SK-N-SH (cell line): ENCODE measurements at regions not wholly inside any gene's neighbourhood (a gene's known extent, or its start where the extent isn't known, plus 50 kb on each side); places are given as distances from the start of the nearest gene placed in this dataset.

ENCODE experiments used
- CTCF ChIA-PET: fragments of 300-600, 350-600 bp; formaldehyde crosslinking; extraction: SDS; loops from one replicate; lab custom pipeline; 2021; lab: Yijun Ruan, JAX
- POLR2A ChIA-PET: fragments of 350-600 bp; sonication (Branson Sonifier 250); formaldehyde crosslinking; extraction: SDS; loops from one replicate; lab custom pipeline; 2020; ENCODE audit warnings: antibody characterized with exemption, inconsistent platforms; lab: Yijun Ruan, JAX
- DNase-seq: peaks from one replicate; pipeline ENCODE4 v3.0.0; 2012
- H2AFZ ChIP-seq: fragments of 200-600 bp; sonication (generic); 2 replicates; pipeline ENCODE4 v1.8.1; 2016; ENCODE audit warnings: antibody characterized with exemption, mild to moderate bottlenecking, low read depth
- H3F3A ChIP-seq: fragments of 200-600 bp; sonication (generic); replicated peaks from 2 replicates; pipeline ENCODE3; 2016; ENCODE audit warnings: antibody characterized with exemption, mild to moderate bottlenecking; ENCODE audit not compliant: insufficient read depth
- H3K27ac ChIP-seq, 2 experiments: fragments of 200-500 bp in 1 of 2; fragments of 200-600 bp in 1 of 2; sonication (Bioruptor generic) in 1 of 2; sonication (generic), shearing (Covaris generic) in 1 of 2; 2 replicates each; pipeline versions ENCODE4 v1.5.1 to v1.6.1; 2014 to 2016; ENCODE audit warnings: low read depth in 2 of 2, inconsistent platforms in 1 of 2, low read length in 1 of 2, mild to moderate bottlenecking in 1 of 2, mixed read lengths in 1 of 2
- H3K27me3 ChIP-seq: fragments of 200-600 bp; sonication (generic), shearing (Covaris generic); 2 replicates; pipeline ENCODE4 v1.6.1; 2016; ENCODE audit warnings: mixed run types; ENCODE audit not compliant: insufficient read depth
- H3K36me3 ChIP-seq, 2 experiments: fragments of 200-500 bp in 1 of 2; fragments of 200-600 bp in 1 of 2; sonication (Bioruptor generic) in 1 of 2; sonication (generic) in 1 of 2; replicated peaks in 1 of 2; 2 replicates each; pipeline versions ENCODE3 to v1.5.1; 2014 to 2016; ENCODE audit warnings: low read length in 1 of 2, mild to moderate bottlenecking in 1 of 2; ENCODE audit not compliant: insufficient read depth in 2 of 2, control insufficient read depth in 1 of 2
- H3K4me1 ChIP-seq, 2 experiments: fragments of 200-500 bp in 1 of 2; fragments of 200-600 bp in 1 of 2; sonication (Bioruptor generic) in 1 of 2; sonication (generic), shearing (Covaris generic) in 1 of 2; 2 replicates each; pipeline versions ENCODE4 v1.5.1 to v1.6.1; 2014 to 2016; ENCODE audit warnings: low read depth in 1 of 2, low read length in 1 of 2, mixed run types in 1 of 2; ENCODE audit not compliant: insufficient read depth in 2 of 2, control insufficient read depth in 1 of 2
- H3K4me2 ChIP-seq: fragments of 200-600 bp; sonication (generic), shearing (Covaris generic); 2 replicates; pipeline ENCODE4 v1.6.1; 2017; ENCODE audit warnings: mixed run types
- H3K4me3 ChIP-seq, 2 experiments: fragments of 200-500 bp in 1 of 2; fragments of 200-600 bp in 1 of 2; sonication (Bioruptor generic) in 1 of 2; sonication (generic), shearing (Covaris generic) in 1 of 2; 2 replicates each; pipeline versions ENCODE4 v1.5.1 to v1.8.1; 2014 to 2016; ENCODE audit warnings: low read depth in 2 of 2, inconsistent platforms in 1 of 2, low read length in 1 of 2, mild to moderate bottlenecking in 1 of 2, mixed read lengths in 1 of 2, moderate library complexity in 1 of 2
- H3K79me2 ChIP-seq: fragments of 200-600 bp; sonication (generic); 2 replicates; pipeline ENCODE4 v1.8.1; 2017; ENCODE audit warnings: mild to moderate bottlenecking; ENCODE audit not compliant: insufficient read depth
- H3K9ac ChIP-seq: fragments of 200-600 bp; sonication (generic); 2 replicates; pipeline ENCODE4 v1.6.1; 2017; ENCODE audit warnings: mixed run types
- H3K9me2 ChIP-seq: fragments of 200-600 bp; sonication (generic); 2 replicates; pipeline ENCODE4 v1.6.1; 2017; ENCODE audit warnings: mixed run types
- H3K9me3 ChIP-seq: fragments of 200-600 bp; sonication (generic); 2 replicates; pipeline ENCODE4 v1.6.1; 2017; ENCODE audit warnings: mixed run types, mild to moderate bottlenecking, moderate library complexity
- H4K20me1 ChIP-seq: fragments of 200-600 bp; sonication (generic); 2 replicates; pipeline ENCODE4 v1.6.1; 2017; ENCODE audit warnings: mild to moderate bottlenecking, mixed run types; ENCODE audit not compliant: insufficient read depth
- FOSL2 ChIP-seq: IDR thresholded peaks from 2 replicates; pipeline ENCODE4 v1.4.0; 2012; ENCODE audit warnings: low read depth, mild to moderate bottlenecking, moderate library complexity, borderline replicate concordance
- FOXJ3 ChIP-seq: sonication (generic); formaldehyde crosslinking; IDR thresholded peaks from 2 replicates; pipeline ENCODE4 v1.5.1; 2020; ENCODE audit warnings: mild to moderate bottlenecking, missing genetic modification reagents
- FOXM1 ChIP-seq: IDR thresholded peaks from 2 replicates; pipeline ENCODE4 v1.4.0; 2012; ENCODE audit warnings: low read depth, mild to moderate bottlenecking
- IRF3 ChIP-seq: fragments of 150-350 bp; IDR thresholded peaks from 2 replicates; pipeline ENCODE4 v1.6.1; 2016; ENCODE audit warnings: mild to moderate bottlenecking, low read depth, low read length
- JUND ChIP-seq: IDR thresholded peaks from 2 replicates; pipeline ENCODE4 v1.4.0; 2012
- MXI1 ChIP-seq: IDR thresholded peaks from 2 replicates; pipeline ENCODE4 v1.6.1; 2012; ENCODE audit warnings: mild to moderate bottlenecking, low read depth, low read length, improper control_type of control experiment
- RAD21 ChIP-seq: IDR thresholded peaks from 2 replicates; pipeline ENCODE4 v1.6.1; 2012; ENCODE audit warnings: mild to moderate bottlenecking, low read length
- RCOR1 ChIP-seq: fragments of 150-350 bp; IDR thresholded peaks from 2 replicates; pipeline ENCODE4 v1.6.1; 2017; ENCODE audit warnings: antibody characterized with exemption, low read length
- RFX5 ChIP-seq: IDR thresholded peaks from 2 replicates; pipeline ENCODE4 v1.6.1; 2012; ENCODE audit warnings: mild to moderate bottlenecking, improper control_type of control experiment, low read length
- RXRA ChIP-seq: IDR thresholded peaks from 2 replicates; pipeline ENCODE4 v1.4.0; 2012; ENCODE audit warnings: low read depth, mild to moderate bottlenecking, borderline replicate concordance
- SIN3A ChIP-seq: IDR thresholded peaks from 2 replicates; pipeline ENCODE4 v1.6.1; 2012; ENCODE audit warnings: low read depth, mild to moderate bottlenecking, low read length, moderate library complexity, borderline replicate concordance
- SMC3 ChIP-seq: IDR thresholded peaks from 2 replicates; pipeline ENCODE4 v1.6.1; 2012; ENCODE audit warnings: low read depth, low read length, improper control_type of control experiment
- TAF1 ChIP-seq: IDR thresholded peaks from 2 replicates; pipeline ENCODE4 v1.6.1; 2012; ENCODE audit warnings: low read depth, mild to moderate bottlenecking, low read length, moderate library complexity, borderline replicate concordance
- TCF12 ChIP-seq: IDR thresholded peaks from 2 replicates; pipeline ENCODE4 v1.4.0; 2012
- TEAD4 ChIP-seq: IDR thresholded peaks from 2 replicates; pipeline ENCODE4 v1.4.0; 2012; ENCODE audit warnings: mild to moderate bottlenecking, borderline replicate concordance; ENCODE audit not compliant: insufficient read depth
- YY1 ChIP-seq: IDR thresholded peaks from 2 replicates; pipeline ENCODE4 v1.4.0; 2012; ENCODE audit warnings: low read depth, mild to moderate bottlenecking
- WGBS: methylation state at CpG from one replicate; pipeline ENCODE4 v1.1.6; 2017; ENCODE audit warnings: low lambda C conversion rate; 5-methylcytosine and 5-hydroxymethylcytosine counted together
- TF ChIP-seq, protein P1 (sequence below): fragments of 200-600 bp; sonication (generic); IDR thresholded peaks from 2 replicates; pipeline ENCODE4 v1.6.1; 2017; ENCODE audit warnings: antibody characterized with exemption, mild to moderate bottlenecking, moderate library complexity
- TF ChIP-seq, protein P2 (sequence below): IDR thresholded peaks from 2 replicates; pipeline ENCODE4 v1.4.0; 2012; ENCODE audit warnings: low read depth, borderline replicate concordance
- TF ChIP-seq, protein P3 (sequence below): IDR thresholded peaks from 2 replicates; pipeline ENCODE4 v1.4.0; 2012; ENCODE audit warnings: low read depth, borderline replicate concordance
- TF ChIP-seq, protein P4 (sequence below): IDR thresholded peaks from 2 replicates; pipeline ENCODE4; 2012
- TF ChIP-seq, protein P5 (sequence below): IDR thresholded peaks from 2 replicates; pipeline ENCODE4 v1.4.0; 2012; ENCODE audit warnings: low read depth

- H3K9ac ChIP-seq = no peak overlapping the region
- H3F3A ChIP-seq = no peaks in the 10 kb centered on the region
- no peaks in the 10 kb centered on the region for H3K36me3 ChIP-seq
- H3K79me2 ChIP-seq = no peaks in the 10 kb centered on the region
- 37% methylated on average over 3 of the region's 3 CpGs for WGBS
- no peak overlapping the region for H3K4me2 ChIP-seq
- H3K9me3 ChIP-seq = no peaks in the 10 kb centered on the region
- H4K20me1 ChIP-seq = no peaks in the 10 kb centered on the region
- ChIA-PET CTCF (interaction anchor here (1.1 kb wide), 1 partner anchor 19 kb away, joined by 4 read pairs; no protein-coding TSS in a partner anchor), POLR2A (no interaction called here)
- no peak overlapping the region for H2AFZ ChIP-seq
- no peaks in the 10 kb centered on the region for H3K27me3 ChIP-seq
- H3K4me3 ChIP-seq = no peak overlapping the region
- no peak for DNase-seq
- H3K4me1 ChIP-seq = no peaks in the 10 kb centered on the region; a peak in 1 of 4 replicates
- no peak overlapping the region for H3K27ac ChIP-seq
- H3K9me2 ChIP-seq = no peaks in the 10 kb centered on the region
- peak; percentile 35; the same call in 1 of the 2 replicates for TF ChIP-seq RAD21
- TF ChIP-seq, protein P1, sequence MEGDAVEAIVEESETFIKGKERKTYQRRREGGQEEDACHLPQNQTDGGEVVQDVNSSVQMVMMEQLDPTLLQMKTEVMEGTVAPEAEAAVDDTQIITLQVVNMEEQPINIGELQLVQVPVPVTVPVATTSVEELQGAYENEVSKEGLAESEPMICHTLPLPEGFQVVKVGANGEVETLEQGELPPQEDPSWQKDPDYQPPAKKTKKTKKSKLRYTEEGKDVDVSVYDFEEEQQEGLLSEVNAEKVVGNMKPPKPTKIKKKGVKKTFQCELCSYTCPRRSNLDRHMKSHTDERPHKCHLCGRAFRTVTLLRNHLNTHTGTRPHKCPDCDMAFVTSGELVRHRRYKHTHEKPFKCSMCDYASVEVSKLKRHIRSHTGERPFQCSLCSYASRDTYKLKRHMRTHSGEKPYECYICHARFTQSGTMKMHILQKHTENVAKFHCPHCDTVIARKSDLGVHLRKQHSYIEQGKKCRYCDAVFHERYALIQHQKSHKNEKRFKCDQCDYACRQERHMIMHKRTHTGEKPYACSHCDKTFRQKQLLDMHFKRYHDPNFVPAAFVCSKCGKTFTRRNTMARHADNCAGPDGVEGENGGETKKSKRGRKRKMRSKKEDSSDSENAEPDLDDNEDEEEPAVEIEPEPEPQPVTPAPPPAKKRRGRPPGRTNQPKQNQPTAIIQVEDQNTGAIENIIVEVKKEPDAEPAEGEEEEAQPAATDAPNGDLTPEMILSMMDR = peak; percentile 47
- TF ChIP-seq SMC3 = 0 out of 2 replicates have a peak, but pooled peaks have one; percentile 21
- no peak for TF ChIP-seq JUND
- TF ChIP-seq RFX5 = no peak
- TF ChIP-seq FOXJ3 (CRISPR knock-in tag) = no peak
- TF ChIP-seq, protein P2, sequence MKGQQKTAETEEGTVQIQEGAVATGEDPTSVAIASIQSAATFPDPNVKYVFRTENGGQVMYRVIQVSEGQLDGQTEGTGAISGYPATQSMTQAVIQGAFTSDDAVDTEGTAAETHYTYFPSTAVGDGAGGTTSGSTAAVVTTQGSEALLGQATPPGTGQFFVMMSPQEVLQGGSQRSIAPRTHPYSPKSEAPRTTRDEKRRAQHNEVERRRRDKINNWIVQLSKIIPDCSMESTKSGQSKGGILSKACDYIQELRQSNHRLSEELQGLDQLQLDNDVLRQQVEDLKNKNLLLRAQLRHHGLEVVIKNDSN = no peak
- TF ChIP-seq FOSL2 = no peak
These were observed 95.6 kb upstream of the HTR2A start for GRCh38 chr13:46992383-46992952.

GRCh38 chr13:46983881-46984280, 87.0 kb upstream of the HTR2A start:
- H3K4me2 ChIP-seq = no peak overlapping the region
- no peaks in the 10 kb centered on the region for H3K9me2 ChIP-seq
- TF ChIP-seq RFX5 = no peak
- TF ChIP-seq TAF1 = no peak
- TF ChIP-seq RCOR1 = no peak
- no peak for TF ChIP-seq RXRA
- no peak for TF ChIP-seq MXI1
- TF ChIP-seq TEAD4 = no peak
- TF ChIP-seq, protein P3, sequence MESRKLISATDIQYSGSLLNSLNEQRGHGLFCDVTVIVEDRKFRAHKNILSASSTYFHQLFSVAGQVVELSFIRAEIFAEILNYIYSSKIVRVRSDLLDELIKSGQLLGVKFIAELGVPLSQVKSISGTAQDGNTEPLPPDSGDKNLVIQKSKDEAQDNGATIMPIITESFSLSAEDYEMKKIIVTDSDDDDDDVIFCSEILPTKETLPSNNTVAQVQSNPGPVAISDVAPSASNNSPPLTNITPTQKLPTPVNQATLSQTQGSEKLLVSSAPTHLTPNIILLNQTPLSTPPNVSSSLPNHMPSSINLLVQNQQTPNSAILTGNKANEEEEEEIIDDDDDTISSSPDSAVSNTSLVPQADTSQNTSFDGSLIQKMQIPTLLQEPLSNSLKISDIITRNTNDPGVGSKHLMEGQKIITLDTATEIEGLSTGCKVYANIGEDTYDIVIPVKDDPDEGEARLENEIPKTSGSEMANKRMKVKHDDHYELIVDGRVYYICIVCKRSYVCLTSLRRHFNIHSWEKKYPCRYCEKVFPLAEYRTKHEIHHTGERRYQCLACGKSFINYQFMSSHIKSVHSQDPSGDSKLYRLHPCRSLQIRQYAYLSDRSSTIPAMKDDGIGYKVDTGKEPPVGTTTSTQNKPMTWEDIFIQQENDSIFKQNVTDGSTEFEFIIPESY = no peak
- TF ChIP-seq, protein P4, sequence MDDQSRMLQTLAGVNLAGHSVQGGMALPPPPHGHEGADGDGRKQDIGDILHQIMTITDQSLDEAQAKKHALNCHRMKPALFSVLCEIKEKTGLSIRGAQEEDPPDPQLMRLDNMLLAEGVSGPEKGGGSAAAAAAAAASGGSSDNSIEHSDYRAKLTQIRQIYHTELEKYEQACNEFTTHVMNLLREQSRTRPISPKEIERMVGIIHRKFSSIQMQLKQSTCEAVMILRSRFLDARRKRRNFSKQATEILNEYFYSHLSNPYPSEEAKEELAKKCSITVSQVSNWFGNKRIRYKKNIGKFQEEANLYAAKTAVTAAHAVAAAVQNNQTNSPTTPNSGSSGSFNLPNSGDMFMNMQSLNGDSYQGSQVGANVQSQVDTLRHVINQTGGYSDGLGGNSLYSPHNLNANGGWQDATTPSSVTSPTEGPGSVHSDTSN = no peak
- no peak for TF ChIP-seq SIN3A
- TF ChIP-seq YY1 = no peak
- no peak for TF ChIP-seq FOXM1
- TF ChIP-seq, protein P5, sequence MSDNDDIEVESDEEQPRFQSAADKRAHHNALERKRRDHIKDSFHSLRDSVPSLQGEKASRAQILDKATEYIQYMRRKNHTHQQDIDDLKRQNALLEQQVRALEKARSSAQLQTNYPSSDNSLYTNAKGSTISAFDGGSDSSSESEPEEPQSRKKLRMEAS = no peak
- no peak for TF ChIP-seq TCF12
- no peak for TF ChIP-seq IRF3
- TF ChIP-seq FOSL2 = no peak
- POLR2A ChIA-PET = no interaction called here
- 38% methylated on average over 1 of the region's 1 CpG for WGBS
- H3K27ac ChIP-seq = no peak overlapping the region
- H3K9ac ChIP-seq = no peak overlapping the region
- CTCF ChIA-PET = interaction anchor here (0.6 kb wide), 1 partner anchor 21 kb away, joined by 3 read pairs; no protein-coding TSS in a partner anchor
- H3K27me3 ChIP-seq = no peaks in the 10 kb centered on the region
- H3K4me1 ChIP-seq = no peaks in the 10 kb centered on the region
- no peaks in the 10 kb centered on the region for H3K9me3 ChIP-seq
- H4K20me1 ChIP-seq = no peaks in the 10 kb centered on the region
- H3K79me2 ChIP-seq = no peaks in the 10 kb centered on the region
- H3K4me3 ChIP-seq = no peak overlapping the region
- no peaks in the 10 kb centered on the region for H3K36me3 ChIP-seq
- DNase-seq = no peak
- H3F3A ChIP-seq = no peaks in the 10 kb centered on the region
- peak overlapping the region; percentile 17; the same call in 1 of the 2 replicates for H2AFZ ChIP-seq
